HG03139 (cell line): ENCODE measurements at regions not wholly inside any gene's neighbourhood (a gene's known extent, or its start where the extent isn't known, plus 50 kb on each side); places are given as distances from the start of the nearest gene placed in this dataset.
A peak's percentile ranks its signal among the peaks of the same experiment; 100 is the strongest.
"Not testable (repeated sequence)": the region's sequence is repeated elsewhere in the genome, so short reads cannot be mapped to it uniquely, and the experiment has no call there.

ENCODE experiments used
- ATAC-seq: cut with Tn5 transposase; IDR thresholded peaks from one replicate; pipeline ENCODE4 v1.9.1; 2021; ENCODE audit not compliant: unreplicated experiment

DNA sequence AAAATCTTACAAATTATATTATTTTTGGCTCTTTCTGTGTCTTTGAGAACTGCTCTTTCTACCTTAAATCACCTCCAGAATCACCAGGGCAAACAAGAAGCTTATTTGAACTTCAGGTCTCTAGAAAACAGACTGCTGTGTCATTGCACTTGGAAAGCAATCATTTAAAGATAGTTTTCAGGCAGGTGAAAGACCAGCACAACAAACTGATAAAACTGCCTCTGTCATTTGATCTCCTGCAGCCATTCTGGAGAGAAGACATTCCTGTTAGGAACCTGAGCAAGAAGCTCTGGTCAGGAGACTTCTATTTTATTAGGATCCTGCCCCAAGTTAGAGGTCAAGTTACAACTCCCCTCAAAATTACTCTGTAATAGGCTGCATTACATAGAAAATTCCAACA lies 50.7 kb upstream of the AP4E1 start:
- ATAC-seq, result no peak

DNA sequence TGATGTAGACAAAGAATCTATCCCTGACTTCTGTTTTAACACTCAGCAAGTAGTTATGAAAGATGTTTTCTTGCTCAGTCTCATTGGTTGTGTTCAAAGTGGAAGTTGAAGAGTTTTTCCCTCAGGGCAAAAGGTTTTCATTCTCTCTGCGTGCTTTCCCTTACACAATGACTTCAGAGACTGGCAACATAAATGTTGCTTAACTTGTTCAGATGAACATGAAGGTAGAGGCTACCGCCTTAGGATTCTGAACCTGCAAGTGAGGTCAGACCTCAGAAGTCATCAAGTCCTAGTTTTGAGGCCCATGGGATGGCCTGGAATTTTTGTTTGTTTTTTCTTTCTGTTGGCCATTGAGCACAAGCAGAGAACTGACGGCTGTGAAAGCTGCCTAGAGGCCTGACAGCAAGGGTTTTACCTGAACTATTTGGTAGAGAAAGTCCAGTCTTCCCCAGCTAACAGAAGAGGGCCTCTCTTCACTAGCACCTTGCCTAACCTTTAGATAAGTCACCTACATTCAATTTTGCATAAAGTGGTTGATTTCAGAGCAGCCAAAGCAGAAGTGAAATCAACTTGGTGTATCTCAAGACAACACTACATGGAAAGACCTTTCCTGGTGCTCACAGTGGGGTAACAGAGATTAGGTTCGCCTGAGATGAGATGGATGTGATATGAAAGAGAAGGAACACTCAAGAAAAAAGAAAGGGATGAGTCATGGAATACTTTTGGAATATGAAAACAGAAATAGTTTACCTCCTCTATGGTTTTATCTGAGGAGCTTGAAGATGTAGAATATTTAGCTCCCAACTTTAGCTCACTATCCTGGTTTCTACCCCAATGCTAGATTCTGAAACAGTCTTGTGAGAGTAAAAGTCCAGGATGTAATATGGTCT lies 53.6 kb upstream of the AP4E1 start:
- peak; percentile 98 for ATAC-seq

- ATAC-seq, result no peak
Observed at GRCh38 chr15:50850003-50850402, 58.5 kb upstream of the AP4E1 start.

DNA sequence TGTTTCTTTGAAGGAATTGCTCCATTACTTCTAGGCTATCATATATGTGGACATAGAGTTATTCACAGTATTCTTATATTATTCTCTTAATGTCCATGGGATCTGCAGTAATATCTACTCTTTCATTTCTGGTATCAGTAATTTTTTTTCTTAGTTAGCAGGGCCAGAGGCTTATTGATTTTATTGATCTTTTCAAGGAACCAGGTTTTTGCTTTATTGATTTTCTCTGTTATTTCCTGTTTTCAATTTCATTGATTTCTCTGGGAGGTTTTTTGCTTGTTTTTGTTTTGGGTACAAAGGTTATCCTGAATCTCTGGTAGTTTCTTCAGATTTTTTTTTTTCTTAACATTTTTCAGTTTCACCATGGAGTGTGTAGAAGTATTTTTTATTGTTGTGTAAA lies 60.1 kb upstream of the AP4E1 start:
- ATAC-seq, result no peak

GRCh38 chr15:50845181-50845580 lies 63.3 kb upstream of the AP4E1 start:
- not testable (repeated sequence) for ATAC-seq

DNA sequence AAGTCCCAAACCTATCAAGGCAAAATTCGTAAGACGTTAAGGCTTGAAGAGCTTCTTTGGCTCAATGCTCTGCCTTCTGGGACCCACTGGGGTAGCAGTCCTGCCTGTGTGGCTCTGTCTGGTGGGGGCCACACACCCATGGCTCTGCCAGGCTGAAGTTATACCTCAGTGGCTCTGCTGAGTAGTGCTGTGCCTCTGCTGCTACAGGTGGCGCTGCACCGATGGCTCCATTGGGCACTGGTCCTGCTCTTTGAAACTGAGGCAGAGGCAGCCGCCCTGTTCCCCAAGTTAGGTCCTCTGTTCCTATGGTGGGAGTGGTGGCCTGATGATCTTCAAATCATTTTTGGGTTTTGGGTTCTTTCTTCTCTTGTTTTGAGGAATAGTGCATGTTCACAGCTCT lies 68.0 kb upstream of the AP4E1 start:
- no peak for ATAC-seq

DNA sequence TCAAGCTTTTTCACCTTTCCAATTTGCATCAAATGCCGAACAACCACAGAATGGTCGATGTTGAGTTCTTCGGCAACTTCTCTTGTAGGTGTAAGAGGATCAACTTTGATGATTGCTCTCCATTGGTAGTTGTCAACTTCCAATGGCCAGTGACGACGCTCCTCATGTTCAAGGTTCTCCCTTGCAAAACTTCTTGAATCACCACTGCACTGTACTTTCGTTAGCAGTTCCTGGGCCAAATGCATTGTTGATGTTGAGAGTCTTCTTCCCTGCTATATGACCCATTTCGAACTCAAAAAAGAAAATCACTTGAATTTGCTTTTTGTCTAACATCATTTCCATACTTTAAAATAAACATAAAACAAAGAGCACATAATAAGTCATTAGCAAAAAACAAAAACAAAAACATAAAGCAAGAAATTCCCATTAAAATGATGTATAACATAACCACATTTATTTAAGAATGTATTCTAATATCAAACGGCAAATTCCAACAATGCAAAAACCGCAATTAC lies 71.2 kb upstream of the AP4E1 start:
- no peak for ATAC-seq

- no peak for ATAC-seq
Observed at GRCh38 chr15:50830477-50831354, 65.2 kb upstream of the SPPL2A start.

GRCh38 chr15:50828610-50829206 lies 63.2 kb upstream of the SPPL2A start:
- ATAC-seq, result no peak

DNA sequence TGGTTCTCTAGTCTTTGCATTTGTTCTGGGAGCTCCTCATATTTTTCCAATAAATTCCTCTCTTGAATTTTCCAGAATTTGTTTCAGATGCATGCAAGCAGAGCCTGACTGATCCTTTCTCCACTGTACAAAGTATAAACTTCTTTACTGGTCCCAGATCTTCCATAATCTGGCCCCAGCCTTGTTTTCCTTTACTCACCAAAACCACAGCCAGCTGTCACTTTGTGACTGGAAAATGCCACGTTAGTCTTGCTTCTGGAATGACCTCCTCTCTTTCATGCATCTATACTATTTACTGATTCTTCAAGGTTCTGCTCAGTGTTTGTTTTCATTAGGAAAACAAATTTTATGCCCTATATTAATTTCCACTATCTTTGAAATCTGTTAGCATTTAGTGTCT lies 60.4 kb upstream of the SPPL2A start:
- ATAC-seq, result no peak

- no peak for ATAC-seq
Observed at GRCh38 chr15:50824514-50824913, 59.0 kb upstream of the SPPL2A start.

DNA sequence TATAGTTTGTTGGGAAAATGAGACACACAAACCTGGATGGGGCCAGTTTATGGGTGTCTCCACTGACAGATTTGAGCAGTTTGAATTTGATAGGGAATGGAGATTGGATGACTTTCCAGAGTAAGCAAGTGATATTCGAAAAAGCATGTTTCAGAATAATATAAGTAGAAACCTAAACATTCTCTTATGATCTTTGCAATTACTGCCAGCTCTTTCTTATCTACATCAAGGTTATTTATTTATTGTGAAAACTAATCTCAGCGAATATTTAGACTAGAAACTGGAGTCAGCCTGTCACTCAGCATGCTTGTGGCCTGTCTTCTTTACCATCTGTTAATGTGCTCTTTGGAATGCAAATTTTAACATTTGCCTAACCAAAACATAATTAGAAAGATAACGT lies 57.8 kb upstream of the SPPL2A start:
- no peak for ATAC-seq

- no peak for ATAC-seq
Observed at GRCh38 chr15:50821476-50821875, 56.0 kb upstream of the SPPL2A start.

GRCh38 chr15:50820808-50821382 lies 55.4 kb upstream of the SPPL2A start:
- no peak for ATAC-seq

DNA sequence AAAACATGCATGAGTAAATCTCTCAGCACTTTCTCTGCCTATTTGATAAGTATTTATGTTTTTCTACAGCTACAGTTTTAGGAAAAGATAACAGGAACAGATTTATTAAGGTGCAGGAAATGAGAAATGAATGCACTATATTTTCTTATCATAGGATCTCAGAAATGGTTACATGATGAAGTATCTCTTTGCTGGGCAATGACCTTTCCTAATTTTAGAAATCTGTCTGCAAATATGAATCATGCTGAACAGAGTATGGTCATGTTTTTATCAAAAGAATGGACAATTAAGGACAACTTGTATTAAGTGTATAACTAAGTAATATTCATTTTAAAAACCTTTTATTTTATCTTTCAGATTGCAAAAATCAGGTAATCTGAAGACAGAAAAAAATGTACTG lies 53.8 kb upstream of the SPPL2A start:
- ATAC-seq, result no peak

- ATAC-seq, result no peak
Observed at GRCh38 chr15:50815958-50816590, 50.6 kb upstream of the SPPL2A start.
